SU-DHL-6 (cell line): ENCODE measurements at regions not wholly inside any gene's neighbourhood (a gene's known extent, or its start where the extent isn't known, plus 50 kb on each side); places are given as distances from the start of the nearest gene placed in this dataset.

Experiments
- H2AFZ ChIP-seq: fragments of 200-600 bp; sonication (generic); 2 replicates; pipeline ENCODE4 v1.6.1; 2014; ENCODE audit warnings: low read depth, mild to moderate bottlenecking, moderate library complexity, mixed read lengths, antibody characterized with exemption, low read length; ENCODE audit not compliant: severe bottlenecking
- H3F3A ChIP-seq: fragments of 200-600 bp; shearing (Covaris generic); 2 replicates; pipeline ENCODE4 v1.6.0; 2016; ENCODE audit warnings: antibody characterized with exemption, mild to moderate bottlenecking; ENCODE audit not compliant: insufficient read depth
- H3K27ac ChIP-seq: fragments of 200-600 bp; sonication (generic); 2 replicates; pipeline ENCODE4 v1.5.1; 2016; ENCODE audit warnings: low read depth, mild to moderate bottlenecking, low read length, moderate library complexity, mixed read lengths
- H3K27me3 ChIP-seq: fragments of 200-600 bp; sonication (generic), shearing (Covaris generic); 2 replicates; pipeline ENCODE4 v1.6.0; 2014; ENCODE audit warnings: mild to moderate bottlenecking, low read length
- H3K36me3 ChIP-seq: fragments of 200-600 bp; sonication (generic); 2 replicates; pipeline ENCODE4 v1.6.1; 2014; ENCODE audit warnings: mild to moderate bottlenecking, low read length, mixed read lengths
- H3K4me2 ChIP-seq: fragments of 300-600, 200-600 bp; shearing (Covaris generic), sonication (generic); 2 replicates; pipeline ENCODE4 v1.6.0; 2014; ENCODE audit warnings: low read length, low read depth, mild to moderate bottlenecking; ENCODE audit not compliant: poor library complexity, severe bottlenecking
- H3K4me3 ChIP-seq: fragments of 200-600 bp; sonication (generic); 2 replicates; pipeline ENCODE4 v1.5.1; 2014; ENCODE audit warnings: antibody characterized with exemption, low read length, mild to moderate bottlenecking, mixed read lengths; ENCODE audit not compliant: insufficient read depth, poor library complexity, severe bottlenecking
- H3K79me2 ChIP-seq: fragments of 200-600 bp; sonication (generic); 2 replicates; pipeline ENCODE4 v1.6.1; 2014; ENCODE audit warnings: mild to moderate bottlenecking, low read length, moderate library complexity; ENCODE audit not compliant: insufficient read depth
- H3K9ac ChIP-seq: fragments of 200-600 bp; sonication (generic); 2 replicates; pipeline ENCODE4 v1.7.0; 2014; ENCODE audit warnings: mild to moderate bottlenecking, low read length
- H3K9me2 ChIP-seq: fragments of 200-600 bp; sonication (generic); replicated peaks from 2 replicates; pipeline ENCODE4 v1.6.1; 2014; ENCODE audit warnings: low read length; ENCODE audit not compliant: insufficient read depth
- H3K9me3 ChIP-seq: fragments of 200-600 bp; sonication (generic); 2 replicates; pipeline ENCODE4 v1.6.1; 2014; ENCODE audit warnings: low read length, mixed read lengths; ENCODE audit not compliant: insufficient read depth
- H4K20me1 ChIP-seq: fragments of 200-600 bp; sonication (generic); 2 replicates; pipeline ENCODE4 v1.6.1; 2014; ENCODE audit warnings: low read depth, mild to moderate bottlenecking, antibody characterized with exemption, low read length, moderate library complexity, mixed read lengths
- EZH2phosphoT487 ChIP-seq: fragments of 200-600 bp; sonication (generic), shearing (Covaris generic); conservative IDR thresholded peaks from 2 replicates; pipeline ENCODE4 v1.6.1; 2018; ENCODE audit warnings: mild to moderate bottlenecking, antibody characterized with exemption, low read length, moderate library complexity, mixed read lengths
- TF ChIP-seq, protein P1 (sequence below): fragments of 200-600 bp; sonication (generic); IDR thresholded peaks from one replicate; pipeline ENCODE4 v1.5.1; 2017; ENCODE audit warnings: antibody characterized with exemption, mild to moderate bottlenecking, low read length, moderate library complexity; ENCODE audit not compliant: insufficient read depth, poor library complexity, severe bottlenecking

DNA sequence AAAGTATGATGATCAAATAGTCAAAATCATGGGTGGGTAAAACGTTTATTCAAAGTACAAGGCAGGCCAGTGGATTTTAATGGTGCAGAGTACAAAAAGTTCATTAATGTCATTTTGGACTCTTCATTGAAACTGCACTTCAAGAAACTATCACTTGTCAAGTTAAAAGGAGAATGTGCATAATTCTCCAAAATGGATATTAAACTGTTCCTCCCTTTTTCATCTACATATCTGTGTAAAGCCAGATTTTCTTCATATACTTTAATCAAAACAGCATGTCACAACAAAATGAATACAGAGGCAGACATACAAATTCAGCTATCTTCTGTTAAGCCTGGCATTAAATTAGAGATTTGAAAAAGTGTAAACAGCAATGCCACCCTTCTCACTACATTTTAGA, 401.6 kb downstream of the NR2F1-AS1 start:
- Histone ChIP-seq H3K27ac (no peak overlapping the region), H3K4me2 (no peak overlapping the region), H3K36me3 (no peaks in the 10 kb centered on the region), H3K27me3 (no peaks in the 10 kb centered on the region), H4K20me1 (no peaks in the 10 kb centered on the region), H3K9me3 (no peaks in the 10 kb centered on the region), H3K9ac (no peak overlapping the region), H3F3A (no peaks in the 10 kb centered on the region), H3K4me3 (no peak overlapping the region), H3K9me2 (no peaks in the 10 kb centered on the region), H3K79me2 (no peaks in the 10 kb centered on the region), H2AFZ (no peak overlapping the region)
- TF ChIP-seq EZH2phosphoT487, result no peak

DNA sequence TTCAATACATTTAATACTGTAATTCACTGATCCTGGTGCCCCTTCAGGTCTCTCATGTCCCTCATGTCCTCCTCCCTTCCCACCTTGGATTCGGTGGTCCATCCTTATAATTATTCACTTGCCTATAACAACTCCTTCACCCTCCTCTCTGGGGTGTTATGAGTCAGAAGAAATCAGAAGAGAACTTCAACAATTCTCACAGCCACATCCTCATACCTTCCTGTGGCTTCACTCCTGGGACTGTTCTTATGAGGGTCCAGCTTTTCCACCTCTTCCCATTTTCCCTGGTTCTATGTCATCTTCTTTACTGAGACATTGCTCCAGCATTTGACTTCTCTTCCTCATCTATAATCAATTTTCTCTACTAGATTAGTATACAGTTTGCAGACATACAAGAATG, 406.1 kb downstream of the NR2F1-AS1 start:
- Histone ChIP-seq H2AFZ (no peak overlapping the region), H3K36me3 (no peaks in the 10 kb centered on the region), H3K4me2 (no peak overlapping the region), H3K9me2 (no peaks in the 10 kb centered on the region), H4K20me1 (no peaks in the 10 kb centered on the region), H3K4me3 (no peak overlapping the region), H3K79me2 (no peaks in the 10 kb centered on the region), H3K9ac (no peak overlapping the region), H3K27ac (no peak overlapping the region), H3K9me3 (no peaks in the 10 kb centered on the region), H3K27me3 (no peaks in the 10 kb centered on the region), H3F3A (no peaks in the 10 kb centered on the region)
- no peak for TF ChIP-seq EZH2phosphoT487
- TF ChIP-seq, protein P1, sequence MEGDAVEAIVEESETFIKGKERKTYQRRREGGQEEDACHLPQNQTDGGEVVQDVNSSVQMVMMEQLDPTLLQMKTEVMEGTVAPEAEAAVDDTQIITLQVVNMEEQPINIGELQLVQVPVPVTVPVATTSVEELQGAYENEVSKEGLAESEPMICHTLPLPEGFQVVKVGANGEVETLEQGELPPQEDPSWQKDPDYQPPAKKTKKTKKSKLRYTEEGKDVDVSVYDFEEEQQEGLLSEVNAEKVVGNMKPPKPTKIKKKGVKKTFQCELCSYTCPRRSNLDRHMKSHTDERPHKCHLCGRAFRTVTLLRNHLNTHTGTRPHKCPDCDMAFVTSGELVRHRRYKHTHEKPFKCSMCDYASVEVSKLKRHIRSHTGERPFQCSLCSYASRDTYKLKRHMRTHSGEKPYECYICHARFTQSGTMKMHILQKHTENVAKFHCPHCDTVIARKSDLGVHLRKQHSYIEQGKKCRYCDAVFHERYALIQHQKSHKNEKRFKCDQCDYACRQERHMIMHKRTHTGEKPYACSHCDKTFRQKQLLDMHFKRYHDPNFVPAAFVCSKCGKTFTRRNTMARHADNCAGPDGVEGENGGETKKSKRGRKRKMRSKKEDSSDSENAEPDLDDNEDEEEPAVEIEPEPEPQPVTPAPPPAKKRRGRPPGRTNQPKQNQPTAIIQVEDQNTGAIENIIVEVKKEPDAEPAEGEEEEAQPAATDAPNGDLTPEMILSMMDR, result no peak

DNA sequence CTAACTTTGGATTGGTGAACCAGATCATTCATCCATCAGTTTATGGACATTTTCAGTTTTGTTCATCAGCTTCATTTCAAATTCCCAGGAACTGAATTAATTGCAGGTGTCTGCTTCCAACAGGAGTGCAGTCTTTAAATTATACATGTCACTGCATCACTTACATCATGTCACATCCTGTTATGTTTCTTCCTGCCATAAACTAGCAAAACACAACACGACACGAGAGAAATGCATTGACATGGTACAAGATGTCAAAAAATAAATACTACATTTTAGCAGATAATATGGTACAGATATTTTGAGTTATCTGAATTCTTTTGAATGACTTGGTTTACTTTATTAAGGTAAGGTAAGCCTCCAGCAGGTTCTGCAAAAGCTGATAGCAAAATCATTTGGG, 415.5 kb downstream of the NR2F1-AS1 start:
- H3K36me3 ChIP-seq, result no peaks in the 10 kb centered on the region
- H3K27me3 ChIP-seq, result no peaks in the 10 kb centered on the region
- no peak overlapping the region for H2AFZ ChIP-seq
- H4K20me1 ChIP-seq, result no peaks in the 10 kb centered on the region
- no peaks in the 10 kb centered on the region for H3K9me2 ChIP-seq
- no peaks in the 10 kb centered on the region for H3K79me2 ChIP-seq
- no peak overlapping the region for H3K4me2 ChIP-seq
- H3K27ac ChIP-seq, result no peak overlapping the region
- no peak overlapping the region for H3K4me3 ChIP-seq
- no peaks in the 10 kb centered on the region for H3K9me3 ChIP-seq
- H3F3A ChIP-seq, result no peaks in the 10 kb centered on the region
- H3K9ac ChIP-seq, result no peak overlapping the region
- TF ChIP-seq, protein P1, result no peak
- TF ChIP-seq EZH2phosphoT487, result no peak

DNA sequence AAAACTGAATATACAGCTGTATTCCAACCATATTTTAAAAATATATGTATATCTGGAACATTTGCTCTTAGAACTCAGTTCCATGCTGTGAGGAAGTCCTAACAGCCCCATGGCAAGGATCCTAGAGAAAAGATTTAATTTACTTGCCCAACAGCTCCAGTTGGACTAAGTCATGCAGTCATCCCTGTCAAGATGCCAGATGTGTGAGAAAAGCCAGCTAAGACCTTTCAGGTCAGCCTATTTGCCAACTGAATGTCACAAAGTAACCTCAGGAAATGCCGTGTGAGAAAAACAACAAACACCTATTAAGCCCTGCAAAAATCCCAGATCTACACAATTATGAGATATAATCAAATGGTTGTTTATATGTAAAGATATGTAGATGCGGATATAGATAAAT, 416.3 kb downstream of the NR2F1-AS1 start:
- H3K4me2 ChIP-seq, result no peak overlapping the region
- H3K9me2 ChIP-seq, result no peaks in the 10 kb centered on the region
- H3K27ac ChIP-seq, result no peak overlapping the region
- H3K79me2 ChIP-seq, result no peaks in the 10 kb centered on the region
- H3K36me3 ChIP-seq, result no peaks in the 10 kb centered on the region
- no peaks in the 10 kb centered on the region for H3K27me3 ChIP-seq
- no peak overlapping the region for H3K4me3 ChIP-seq
- no peak for TF ChIP-seq EZH2phosphoT487
- TF ChIP-seq, protein P1, result no peak
- no peaks in the 10 kb centered on the region for H4K20me1 ChIP-seq
- H3K9me3 ChIP-seq, result no peaks in the 10 kb centered on the region
- H3F3A ChIP-seq, result no peaks in the 10 kb centered on the region
- H2AFZ ChIP-seq, result no peak overlapping the region
- no peak overlapping the region for H3K9ac ChIP-seq
